Liver (tissue), 8 donors: ENCODE measurements at regions not wholly inside any gene's neighbourhood (a gene's known extent, or its start where the extent isn't known, plus 50 kb on each side); places are given as distances from the start of the nearest gene placed in this dataset.

ENCODE experiments used
- DNase-seq: peaks from one replicate; pipeline ENCODE4 v3.0.0-alpha.2; 2017; ENCODE audit warnings: low spot score
- H3K27ac ChIP-seq, 2 donors: one replicate each; pipeline ENCODE4 v1.7.0; 2013; ENCODE audit warnings: inconsistent platforms in 2 of 2, low read length in 2 of 2, control low read depth in 1 of 2, low read depth in 1 of 2, mild to moderate bottlenecking in 1 of 2
- H3K27me3 ChIP-seq, 4 donors: one replicate each; pipeline versions ENCODE4 v1.6.1 to v1.7.0; 2013; ENCODE audit warnings: low read length in 3 of 4, inconsistent platforms in 1 of 4, mild to moderate bottlenecking in 1 of 4, moderate library complexity in 1 of 4; ENCODE audit not compliant: control insufficient read depth in 4 of 4, insufficient read depth in 4 of 4
- H3K36me3 ChIP-seq, 4 donors: one replicate each; pipeline versions ENCODE4 v1.6.1 to v1.7.0; 2013; ENCODE audit warnings: low read length in 3 of 4, mild to moderate bottlenecking in 3 of 4, low read depth in 1 of 4, moderate library complexity in 1 of 4; ENCODE audit not compliant: control insufficient read depth in 4 of 4, insufficient read depth in 3 of 4
- H3K4me1 ChIP-seq, 4 donors: one replicate each; pipeline versions ENCODE4 v1.6.1 to v1.7.0; 2013; ENCODE audit warnings: low read length in 3 of 4, mild to moderate bottlenecking in 3 of 4, moderate library complexity in 1 of 4; ENCODE audit not compliant: control insufficient read depth in 4 of 4, insufficient read depth in 4 of 4
- H3K4me3 ChIP-seq, 3 donors: one replicate each; pipeline versions ENCODE4 v1.6.1 to v1.7.0; 2013; ENCODE audit warnings: low read length in 3 of 3, control low read depth in 1 of 3, low read depth in 1 of 3, mild to moderate bottlenecking in 1 of 3
- H3K9ac ChIP-seq, 2 donors: one replicate each; pipeline ENCODE4 v1.7.0; 2013; ENCODE audit warnings: low read length in 2 of 2, mild to moderate bottlenecking in 2 of 2, moderate library complexity in 2 of 2, control low read depth in 1 of 2, low read depth in 1 of 2
- H3K9me3 ChIP-seq, 4 donors: one replicate each; pipeline versions ENCODE4 v1.6.1 to v1.7.0; 2013; ENCODE audit warnings: low read length in 3 of 4; ENCODE audit not compliant: control insufficient read depth in 4 of 4
- ATF3 ChIP-seq: IDR thresholded peaks from 2 replicates; pipeline ENCODE4 v1.6.1; 2016; ENCODE audit warnings: antibody characterized with exemption
- CTCF ChIP-seq: fragments of 150-350 bp; IDR thresholded peaks from 2 replicates; pipeline ENCODE4 v1.5.1; 2017; ENCODE audit warnings: improper control_type of control experiment, low read depth, low read length; ENCODE audit not compliant: missing input control
- EGR1 ChIP-seq, 2 donors: IDR thresholded peaks; 2 replicates each; pipeline ENCODE4 v1.6.1; 2016 to 2018; ENCODE audit warnings: antibody characterized with exemption in 2 of 2, low read depth in 2 of 2
- FOXA1 ChIP-seq: IDR thresholded peaks from 2 replicates; pipeline ENCODE4 v1.6.1; 2016; ENCODE audit warnings: antibody characterized with exemption
- FOXA2 ChIP-seq: IDR thresholded peaks from 2 replicates; pipeline ENCODE4 v1.6.1; 2016; ENCODE audit warnings: antibody characterized with exemption
- GABPA ChIP-seq, 2 donors: IDR thresholded peaks in 1 of 2; conservative IDR thresholded peaks in 1 of 2; 2 replicates each; pipeline ENCODE4 v1.6.1; 2016; ENCODE audit warnings: antibody characterized with exemption in 2 of 2, mild to moderate bottlenecking in 1 of 2, moderate library complexity in 1 of 2
- HNF4A ChIP-seq, 2 donors: conservative IDR thresholded peaks; 2 replicates each; pipeline ENCODE4 v1.6.1; 2016; ENCODE audit warnings: antibody characterized with exemption in 2 of 2, mild to moderate bottlenecking in 2 of 2
- HNF4G ChIP-seq: IDR thresholded peaks from 2 replicates; pipeline ENCODE4 v1.6.1; 2016; ENCODE audit warnings: antibody characterized with exemption
- JUND ChIP-seq, 2 donors: IDR thresholded peaks; 2 replicates each; pipeline ENCODE4 v1.6.1; 2016; ENCODE audit warnings: antibody characterized with exemption in 2 of 2
- MAX ChIP-seq: IDR thresholded peaks from 2 replicates; pipeline ENCODE4 v1.6.1; 2016; ENCODE audit warnings: antibody characterized with exemption
- NR2F2 ChIP-seq: IDR thresholded peaks from 2 replicates; pipeline ENCODE4 v1.6.1; 2016; ENCODE audit warnings: antibody characterized with exemption
- RAD21 ChIP-seq, 2 donors: IDR thresholded peaks; 2 replicates each; pipeline ENCODE4 v1.6.1; 2016; ENCODE audit warnings: antibody characterized with exemption in 2 of 2, mild to moderate bottlenecking in 2 of 2
- REST ChIP-seq: IDR thresholded peaks from 2 replicates; pipeline ENCODE4 v1.6.1; 2016; ENCODE audit warnings: antibody characterized with exemption, mild to moderate bottlenecking
- RXRA ChIP-seq, 2 donors: IDR thresholded peaks; 2 replicates each; pipeline ENCODE4 v1.6.1; 2017 to 2018; ENCODE audit warnings: antibody characterized with exemption in 2 of 2, mild to moderate bottlenecking in 1 of 2
- SP1 ChIP-seq: IDR thresholded peaks from 2 replicates; pipeline ENCODE4 v1.6.1; 2018; ENCODE audit warnings: antibody characterized with exemption, mild to moderate bottlenecking
- YY1 ChIP-seq: IDR thresholded peaks from 2 replicates; pipeline ENCODE4 v1.6.1; 2016; ENCODE audit warnings: antibody characterized with exemption, mild to moderate bottlenecking
- ZBTB33 ChIP-seq: IDR thresholded peaks from 2 replicates; pipeline ENCODE4 v1.6.1; 2016; ENCODE audit warnings: antibody characterized with exemption
- whole genome bisulfite sequencing: extraction: QIAGEN DNeasy Blood & Tissue Kit; methylation state at CpG from one replicate; pipeline ENCODE4 v1.1.7; 2013; 5-methylcytosine and 5-hydroxymethylcytosine counted together
- donor health status: healthy.
- donor health status: healthy.
- donor health status: healthy.
- donor health status: healthy.
- donor health status: healthy.

GRCh38 chr7:25930492-25931048 lies 221.4 kb upstream of the NFE2L3 start (continued):
- no peak for TF ChIP-seq REST
- no peak for TF ChIP-seq RAD21 (IDR thresholded peaks at IDR 0.05)
- no peak for TF ChIP-seq SP1

GRCh38 chr7:25931156-25931555 lies 220.8 kb upstream of the NFE2L3 start:
- no peak overlapping the region for H3K9ac ChIP-seq
- 60% methylated on average over 1 of the region's 1 CpG for WGBS
- no peak for DNase-seq
- no peaks in the 10 kb centered on the region for H3K4me1 ChIP-seq
- no peak overlapping the region for H3K4me3 ChIP-seq
- TF ChIP-seq REST: no peak
- TF ChIP-seq CTCF: no peak
- TF ChIP-seq ATF3: no peak
- no peak for TF ChIP-seq HNF4A (conservative IDR thresholded peaks at IDR 0.05)
- no peak for TF ChIP-seq ZBTB33
- no peak for TF ChIP-seq HNF4G
- no peak for TF ChIP-seq GABPA (IDR thresholded peaks at IDR 0.05 in 1 of 2, conservative IDR thresholded peaks at IDR 0.05 in 1 of 2)
- TF ChIP-seq RAD21 (IDR thresholded peaks at IDR 0.05): no peak
- no peak for TF ChIP-seq EGR1 (IDR thresholded peaks at IDR 0.05; ENCODE audit: low read depth in 2 of 2)
- no peak for TF ChIP-seq FOXA1
- no peak for TF ChIP-seq NR2F2
- no peak for TF ChIP-seq FOXA2
- TF ChIP-seq SP1: no peak
- no peak for TF ChIP-seq RXRA (IDR thresholded peaks at IDR 0.05)
- TF ChIP-seq MAX: no peak
- no peak for TF ChIP-seq YY1
- no peak for TF ChIP-seq JUND (IDR thresholded peaks at IDR 0.05)
- H3K27me3 ChIP-seq: no peaks in the 10 kb centered on the region
- H3K9me3 ChIP-seq: peaks cover 0 to 7% (median 1%) of the 10 kb centered on the region in 4 donors
- H3K36me3 ChIP-seq: no peaks in the 10 kb centered on the region
- H3K27ac ChIP-seq: no peak overlapping the region
